ENCODE measurements at regions not wholly inside any gene's neighbourhood (a gene's known extent, or its start where the extent isn't known, plus 50 kb on each side); places are given as distances from the start of the nearest gene placed in this dataset.

GRCh38 chr17:34527908-34528470 lies 51.4 kb upstream of the TMEM132E start:
- Histone ChIP-seq H3K27ac (no peak overlapping the region), H3K9me3 (no peaks in the 10 kb centered on the region), H3K4me3 (no peak overlapping the region), H3K27me3 (replicated peaks; ENCODE audit: insufficient read depth) (peaks cover 2% of the 10 kb centered on the region), H3K36me3 (no peaks in the 10 kb centered on the region), H3K4me1 (replicated peaks) (no peaks in the 10 kb centered on the region)
- 65% methylated on average over 13 of the region's 13 CpGs for WGBS
- DNase-seq (ENCODE audit: low spot score): no peak
- intact Hi-C loops (cut with DNase I): no loop called here
- TF ChIP-seq POLR2AphosphoS5 (IDR thresholded peaks at IDR 0.05): no peak
- no peak for TF ChIP-seq CTCF (IDR thresholded peaks at IDR 0.05)

GRCh38 chr17:34527136-34527907 lies 52.1 kb upstream of the TMEM132E start:
- no peaks in the 10 kb centered on the region for H3K9me3 ChIP-seq
- H3K27ac ChIP-seq: no peak overlapping the region
- peaks cover 2% of the 10 kb centered on the region for H3K27me3 ChIP-seq (replicated peaks; ENCODE audit: insufficient read depth)
- TF ChIP-seq POLR2AphosphoS5 (IDR thresholded peaks at IDR 0.05): no peak
- no peak for TF ChIP-seq CTCF (IDR thresholded peaks at IDR 0.05)
- TF ChIP-seq POLR2A (IDR thresholded peaks at IDR 0.05): no peak
- 42% methylated on average over 18 of the region's 18 CpGs for WGBS
- no peaks in the 10 kb centered on the region for H3K36me3 ChIP-seq
- no peak for DNase-seq (ENCODE audit: low spot score)
- H3K4me3 ChIP-seq: no peak overlapping the region
- intact Hi-C loops (cut with DNase I): no loop called here
- H3K4me1 ChIP-seq (replicated peaks): no peaks in the 10 kb centered on the region

- intact Hi-C loops (cut with DNase I): no loop called here
- H3K9me3 ChIP-seq: no peaks in the 10 kb centered on the region
- H3K27ac ChIP-seq: no peak overlapping the region
- H3K4me1 ChIP-seq (replicated peaks): no peaks in the 10 kb centered on the region
- H3K36me3 ChIP-seq: no peaks in the 10 kb centered on the region
- no peak overlapping the region for H3K4me3 ChIP-seq
- H3K27me3 ChIP-seq (replicated peaks; ENCODE audit: insufficient read depth): peaks cover 2% of the 10 kb centered on the region
- DNase-seq (ENCODE audit: low spot score): no peak
- WGBS: 24% methylated on average over 4 of the region's 4 CpGs
- TF ChIP-seq POLR2A (IDR thresholded peaks at IDR 0.05) (no peak), POLR2AphosphoS5 (IDR thresholded peaks at IDR 0.05) (no peak), CTCF (IDR thresholded peaks at IDR 0.05) (no peak)
These were observed 53.7 kb upstream of the TMEM132E start for GRCh38 chr17:34525651-34526050.

- no peaks in the 10 kb centered on the region for H3K36me3 ChIP-seq
- no peak for DNase-seq (ENCODE audit: low spot score)
- no peaks in the 10 kb centered on the region for H3K27me3 ChIP-seq (replicated peaks; ENCODE audit: insufficient read depth)
- H3K27ac ChIP-seq: no peak overlapping the region
- TF ChIP-seq POLR2AphosphoS5 (IDR thresholded peaks at IDR 0.05) (no peak), CTCF (IDR thresholded peaks at IDR 0.05) (no peak), POLR2A (IDR thresholded peaks at IDR 0.05) (no peak)
- H3K4me3 ChIP-seq: no peak overlapping the region
- no peaks in the 10 kb centered on the region for H3K9me3 ChIP-seq
- intact Hi-C loops (cut with DNase I): no loop called here
- no peaks in the 10 kb centered on the region for H3K4me1 ChIP-seq (replicated peaks)
- 73% methylated on average over 11 of the region's 11 CpGs for WGBS
These were observed 57.4 kb upstream of the TMEM132E start for GRCh38 chr17:34521955-34522354.

- Histone ChIP-seq H3K27ac (no peak overlapping the region), H3K36me3 (no peaks in the 10 kb centered on the region), H3K4me3 (no peak overlapping the region), H3K9me3 (no peaks in the 10 kb centered on the region), H3K27me3 (replicated peaks; ENCODE audit: insufficient read depth) (no peaks in the 10 kb centered on the region), H3K4me1 (replicated peaks) (no peaks in the 10 kb centered on the region)
- DNase-seq (ENCODE audit: low spot score): no peak
- intact Hi-C loops (cut with DNase I): no loop called here
- WGBS: 13% methylated on average over 6 of the region's 6 CpGs
- TF ChIP-seq POLR2A (IDR thresholded peaks at IDR 0.05) (no peak), POLR2AphosphoS5 (IDR thresholded peaks at IDR 0.05) (no peak), CTCF (IDR thresholded peaks at IDR 0.05) (no peak)
These were observed 60.1 kb upstream of the TMEM132E start for GRCh38 chr17:34519282-34519681.

Measured in prostate gland (tissue), 2 donors.